GM18907 (cell line): ENCODE measurements at regions not wholly inside any gene's neighbourhood (a gene's known extent, or its start where the extent isn't known, plus 50 kb on each side); places are given as distances from the start of the nearest gene placed in this dataset.

ENCODE experiments used
- ATAC-seq: cut with Tn5 transposase; IDR thresholded peaks from one replicate; pipeline ENCODE4 v1.9.1; 2021; ENCODE audit warnings: mild to moderate bottlenecking, moderate library complexity; ENCODE audit not compliant: unreplicated experiment

DNA sequence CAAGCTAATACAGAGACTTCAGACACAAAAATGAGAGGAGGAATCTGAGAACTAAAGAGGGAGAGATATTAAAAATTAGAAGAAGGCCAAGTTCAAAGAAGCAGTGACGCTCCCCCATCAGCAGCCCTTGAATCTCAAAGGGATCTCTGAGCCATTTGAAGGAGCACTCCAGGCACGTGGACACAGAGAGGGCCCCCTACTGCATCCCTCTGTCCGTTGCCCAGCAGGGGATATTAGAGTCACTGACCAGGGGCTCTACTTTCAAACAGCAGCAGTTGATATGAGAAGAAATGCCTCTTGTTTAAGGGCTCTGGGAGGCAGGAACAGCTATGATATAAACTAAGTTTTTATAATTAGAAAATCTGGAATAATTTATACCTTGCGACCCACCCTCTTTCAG lies 479.0 kb upstream of the SALL1 start:
- ATAC-seq, result no peak

DNA sequence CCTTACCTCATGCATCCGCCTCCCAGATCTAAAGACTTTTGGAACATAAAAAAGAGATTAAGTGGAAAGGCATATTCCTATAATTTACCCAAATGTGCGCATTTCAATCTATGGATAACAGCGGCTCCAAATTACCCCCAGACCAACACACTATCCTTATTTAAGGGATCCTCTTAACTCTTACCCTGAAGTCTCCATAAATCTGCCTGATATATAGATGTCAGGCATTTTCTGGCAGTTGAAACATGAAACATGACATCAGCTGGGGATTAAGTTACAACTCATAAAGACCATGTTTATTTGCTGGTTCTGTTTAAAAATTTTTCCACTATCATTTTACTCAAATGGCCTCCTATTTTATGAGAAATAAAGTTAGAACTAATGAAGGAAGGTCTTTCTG lies 478.5 kb upstream of the SALL1 start:
- ATAC-seq, result no peak

DNA sequence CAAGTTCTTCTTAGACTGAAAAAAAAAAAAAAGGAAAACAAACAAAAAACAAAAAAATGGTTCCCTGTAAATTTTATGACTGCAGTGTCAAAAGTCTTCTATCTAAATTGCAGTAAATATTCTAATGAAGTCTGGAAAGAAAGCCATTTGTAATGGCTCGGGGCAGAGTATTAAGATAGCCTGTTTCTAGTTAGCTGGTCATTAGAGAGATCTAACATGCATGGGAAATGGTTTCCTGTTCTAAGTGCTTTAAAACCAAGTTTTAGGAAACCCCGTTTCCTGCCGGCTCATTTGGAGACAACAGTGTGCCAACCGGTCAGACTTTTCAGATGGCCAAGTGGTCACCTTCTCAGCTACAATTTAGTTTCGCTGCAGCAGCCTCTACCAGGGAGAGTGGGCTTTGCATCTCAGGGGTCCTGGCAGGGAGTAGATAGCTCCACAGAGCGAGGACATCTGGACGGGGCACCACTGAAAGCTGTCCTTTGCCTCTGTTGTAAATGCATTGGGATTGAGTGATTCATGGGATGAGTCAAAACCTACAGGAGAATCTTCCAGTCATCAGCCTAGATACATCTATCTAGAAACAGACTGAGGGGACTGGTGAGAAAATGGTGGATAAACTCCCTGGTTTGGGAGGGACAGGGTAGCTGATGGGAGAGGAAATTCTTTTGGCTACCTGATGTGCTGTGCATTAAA lies 473.2 kb upstream of the SALL1 start:
- ATAC-seq, result no peak

DNA sequence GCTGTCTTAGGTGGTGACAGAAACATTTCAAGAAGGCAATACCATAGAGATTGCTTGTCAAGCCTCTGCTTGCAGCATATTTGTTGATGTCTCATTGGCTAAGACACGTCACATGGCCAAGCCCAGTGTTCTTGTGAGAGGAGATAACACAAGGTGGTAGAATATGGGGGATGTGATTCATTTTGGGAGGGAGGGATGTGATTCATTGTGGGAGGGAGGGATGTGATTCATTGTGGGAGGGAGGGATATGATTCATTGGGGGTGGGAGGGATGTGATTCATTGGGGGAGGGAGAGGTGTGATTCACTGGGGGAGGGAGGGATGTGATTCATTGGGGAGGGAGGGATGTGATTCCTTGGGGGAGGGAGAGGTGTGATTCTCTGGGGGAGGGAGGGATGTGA lies 470.5 kb upstream of the SALL1 start:
- no peak for ATAC-seq

DNA sequence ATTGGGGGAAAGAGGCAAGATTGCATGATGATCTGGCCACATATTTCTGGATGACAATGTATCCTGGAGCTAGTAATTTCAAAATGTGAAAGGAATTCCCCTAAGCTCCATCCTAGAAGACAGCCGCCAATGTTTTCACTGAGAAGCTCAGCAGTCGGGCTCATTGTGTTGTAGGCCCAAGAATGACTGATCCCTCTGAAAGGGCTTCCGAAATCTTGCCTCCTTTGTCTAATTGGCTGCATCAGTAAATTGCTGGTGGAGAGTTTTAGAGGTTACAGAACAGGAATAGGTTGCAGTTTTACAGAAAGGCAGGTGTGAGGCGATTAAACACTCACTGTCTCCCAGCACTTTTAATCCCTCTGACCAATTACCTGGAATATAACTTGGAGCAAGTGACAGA lies 464.1 kb upstream of the SALL1 start:
- ATAC-seq, result no peak

DNA sequence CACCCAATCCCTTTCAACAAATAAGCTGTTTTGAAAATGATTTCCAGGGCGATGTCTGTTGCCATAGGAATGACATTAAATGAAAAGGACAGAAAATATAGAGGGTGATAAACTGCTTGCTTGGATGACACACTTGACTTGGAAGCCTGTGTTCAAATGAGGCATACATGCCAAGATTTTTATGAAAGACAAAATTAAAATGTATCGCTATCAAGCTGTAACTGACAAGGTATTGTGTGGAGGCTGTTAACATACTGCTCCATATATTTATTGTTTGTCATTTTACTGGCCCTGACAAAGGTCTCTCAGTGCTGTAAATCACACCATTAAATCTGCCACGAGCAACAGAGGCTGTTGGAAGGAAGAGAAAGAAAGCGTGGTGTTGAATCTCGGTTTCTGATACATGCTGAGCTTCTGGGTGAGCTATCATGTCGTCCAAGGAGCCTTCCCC lies 456.2 kb upstream of the SALL1 start:
- no peak for ATAC-seq

DNA sequence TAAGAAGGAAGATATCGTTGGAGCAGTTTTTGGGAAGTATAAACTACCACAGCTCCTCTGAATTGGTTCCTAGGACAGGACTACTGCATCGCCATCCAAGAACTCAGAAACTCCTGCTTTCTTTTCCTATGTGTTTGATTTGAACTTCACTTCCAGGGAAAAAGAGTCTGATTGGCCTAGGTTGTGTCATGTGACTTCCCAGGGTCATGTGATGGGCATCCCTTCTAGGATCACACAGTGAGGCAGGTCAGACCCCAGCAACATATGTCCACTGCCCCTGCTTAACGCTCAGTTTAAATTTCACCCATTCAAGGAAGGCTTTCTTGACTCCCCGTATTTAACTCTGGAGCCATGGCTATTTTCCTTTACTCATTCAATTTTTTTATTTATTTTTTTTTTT lies 445.2 kb upstream of the SALL1 start:
- ATAC-seq, result no peak

DNA sequence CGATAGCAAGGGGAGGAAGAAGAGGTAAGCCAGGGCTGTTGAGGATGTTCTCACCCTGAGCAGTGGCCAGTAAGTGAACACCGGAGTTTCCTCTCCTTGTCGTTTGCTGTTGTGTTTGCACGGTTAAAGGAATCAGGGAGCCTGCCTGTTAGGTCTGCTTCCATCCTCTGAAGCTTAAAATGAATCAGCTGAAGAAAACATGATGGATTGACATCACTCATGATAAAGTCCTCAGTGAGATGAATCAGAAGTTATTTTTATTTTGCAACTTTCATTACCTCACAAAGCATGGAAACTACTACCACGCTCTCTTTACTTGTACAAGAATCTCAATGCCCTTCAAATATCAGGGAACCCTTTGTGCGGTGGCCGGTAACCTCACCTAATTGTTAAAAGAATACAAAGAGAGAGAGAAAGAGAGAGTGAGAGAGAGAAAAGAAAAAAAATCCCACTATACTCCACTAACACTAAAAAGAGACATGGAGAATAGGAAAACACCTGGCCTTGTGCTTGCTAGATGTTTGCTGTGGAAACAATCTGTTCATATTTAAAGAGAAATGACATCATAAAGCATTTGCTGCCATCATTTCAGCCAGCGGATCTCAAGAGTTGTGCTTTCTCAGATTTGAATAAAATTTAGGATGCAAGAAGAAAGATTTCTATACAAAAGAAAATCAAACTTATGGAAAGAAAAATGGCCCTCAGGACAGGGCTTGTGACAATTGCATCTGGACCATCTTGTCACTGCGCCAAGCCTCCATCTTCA lies 441.6 kb upstream of the SALL1 start:
- ATAC-seq, result no peak

DNA sequence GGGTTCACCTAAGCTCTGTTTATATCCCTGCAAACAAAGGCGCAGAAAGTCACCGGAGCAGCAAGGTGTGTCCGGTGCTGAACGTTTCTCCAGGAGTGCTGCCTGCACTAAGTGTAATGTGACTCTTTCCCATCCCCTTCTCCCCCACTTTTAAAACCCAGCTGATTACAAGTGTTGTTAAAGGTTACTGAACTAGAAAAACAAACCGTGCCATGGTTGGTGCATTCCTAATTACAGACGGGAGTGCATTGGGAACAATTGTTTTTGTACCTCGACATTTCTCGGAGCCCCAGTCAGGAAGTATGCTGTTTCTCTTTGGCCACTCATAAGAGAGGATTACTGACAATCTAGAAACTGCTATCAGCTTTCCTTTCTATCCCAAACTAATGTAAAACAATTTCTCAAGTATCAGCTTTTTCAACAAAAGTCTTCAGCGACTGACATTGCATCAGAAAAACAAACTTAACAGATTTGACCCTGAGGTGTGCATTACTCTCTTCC lies 441.0 kb upstream of the SALL1 start:
- ATAC-seq, result no peak

DNA sequence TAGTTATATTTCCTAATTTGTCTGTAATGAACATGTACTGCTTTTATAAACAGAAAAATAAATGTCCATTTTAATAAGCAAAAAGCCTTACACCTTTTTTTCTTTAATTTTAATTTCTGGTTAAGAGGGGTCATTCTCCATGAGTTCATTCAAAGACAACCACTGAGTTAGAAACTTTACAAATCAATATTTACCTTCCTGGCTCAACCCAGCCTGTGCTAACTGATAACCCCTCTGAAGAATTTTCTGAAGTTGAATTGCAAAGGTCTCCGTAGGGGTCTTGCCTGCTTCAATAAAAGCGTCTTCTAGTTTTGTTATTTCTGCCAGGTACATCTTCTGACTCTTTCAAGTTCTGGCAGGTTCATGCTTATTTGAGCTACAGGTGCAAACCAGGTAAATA lies 440.4 kb upstream of the SALL1 start:
- no peak for ATAC-seq

DNA sequence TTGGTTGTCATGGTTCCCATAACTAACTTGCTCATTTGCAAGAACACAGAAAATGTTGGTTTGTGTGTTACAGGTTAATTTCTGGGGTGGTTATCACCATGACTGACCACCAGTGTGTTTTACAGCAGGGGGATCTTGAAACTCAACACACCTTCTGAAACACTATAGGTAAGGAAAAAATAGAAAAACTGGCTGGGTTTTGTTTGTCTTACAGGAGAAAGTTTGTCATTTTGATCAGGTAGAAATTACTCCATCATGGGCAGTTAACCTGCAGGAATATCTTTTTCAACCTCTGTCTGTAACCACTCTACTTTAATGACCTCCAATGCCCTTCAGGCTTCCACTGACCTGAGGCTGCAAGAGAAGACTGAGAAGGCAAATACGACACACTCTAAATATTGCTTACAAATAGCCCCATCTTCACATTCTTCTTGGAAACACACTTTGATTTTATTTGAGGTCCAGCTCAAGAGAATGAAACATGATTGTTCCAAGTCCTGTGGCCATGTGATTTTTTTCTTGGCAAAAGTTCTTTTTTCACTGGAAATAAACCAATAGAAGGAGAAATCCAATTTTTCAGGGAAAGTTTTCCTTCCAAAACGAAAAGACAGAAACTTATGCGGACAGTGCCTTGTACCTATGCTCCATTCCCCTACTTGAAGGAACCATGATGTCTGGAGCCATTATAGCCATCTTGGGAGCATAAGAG lies 428.7 kb upstream of the SALL1 start:
- ATAC-seq, result no peak

DNA sequence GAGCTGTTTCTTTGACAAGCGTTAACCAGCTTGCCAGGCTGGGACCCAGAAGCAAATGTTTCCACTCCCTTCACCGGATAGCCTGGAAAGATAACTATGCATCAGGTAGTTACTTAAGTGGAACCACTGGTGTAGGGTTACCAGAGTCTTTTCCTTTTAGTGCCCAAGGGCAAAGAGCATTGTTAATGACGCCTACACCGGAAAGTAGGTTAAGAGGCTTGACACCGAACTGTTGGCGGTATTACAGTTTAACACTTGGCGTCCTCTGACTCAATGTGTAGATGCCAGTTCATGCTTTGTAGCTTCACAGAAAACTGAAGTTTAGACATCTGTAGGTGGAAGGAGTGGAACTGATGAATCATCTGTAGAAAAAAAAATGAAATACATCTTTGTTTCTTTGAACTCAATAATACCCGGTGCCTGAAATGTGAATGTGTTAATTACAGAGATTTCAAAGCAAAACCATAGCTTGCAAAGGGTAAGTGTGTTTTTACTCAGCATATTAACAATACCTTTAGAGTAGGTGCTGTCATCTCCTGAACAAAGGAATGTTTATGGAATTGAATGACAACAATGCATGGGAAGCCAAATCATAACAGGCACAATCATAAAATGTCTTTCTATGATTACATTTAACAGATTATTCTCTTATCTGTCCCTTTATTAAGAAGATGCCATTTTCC lies 426.7 kb upstream of the SALL1 start:
- no peak for ATAC-seq

DNA sequence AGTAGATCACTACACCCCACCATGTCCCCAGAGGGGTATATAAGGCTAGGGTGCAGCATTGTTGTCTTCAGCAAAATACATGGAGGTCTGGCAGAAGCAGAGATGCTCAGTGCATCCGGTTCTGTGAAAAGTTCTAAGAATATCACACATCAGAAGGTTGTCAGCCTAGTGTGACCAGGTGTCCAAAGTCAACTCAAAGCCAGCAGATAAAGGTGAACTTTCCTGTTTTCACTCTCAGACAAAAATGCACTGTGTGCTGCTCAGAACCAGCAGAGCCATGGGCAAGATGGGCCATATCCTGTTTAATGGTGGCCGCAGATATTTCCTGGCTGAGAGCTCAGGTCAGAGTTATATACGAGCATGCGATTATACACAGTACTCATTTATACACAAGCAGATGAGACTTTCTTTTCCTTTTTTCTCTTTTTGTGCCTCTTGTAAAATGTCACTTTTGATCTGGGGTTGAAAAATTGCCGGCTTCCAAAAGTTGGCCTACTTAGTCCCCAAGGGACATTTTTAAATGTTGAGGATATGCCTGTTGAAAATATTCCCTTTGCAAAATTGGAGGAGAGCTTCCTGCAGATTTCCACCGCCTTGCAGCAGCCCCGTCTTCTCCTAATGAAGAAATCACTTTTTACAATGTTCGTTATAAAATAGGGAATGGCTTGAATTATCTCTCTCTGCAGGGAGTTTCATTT lies 425.6 kb upstream of the SALL1 start:
- ATAC-seq, result no peak

DNA sequence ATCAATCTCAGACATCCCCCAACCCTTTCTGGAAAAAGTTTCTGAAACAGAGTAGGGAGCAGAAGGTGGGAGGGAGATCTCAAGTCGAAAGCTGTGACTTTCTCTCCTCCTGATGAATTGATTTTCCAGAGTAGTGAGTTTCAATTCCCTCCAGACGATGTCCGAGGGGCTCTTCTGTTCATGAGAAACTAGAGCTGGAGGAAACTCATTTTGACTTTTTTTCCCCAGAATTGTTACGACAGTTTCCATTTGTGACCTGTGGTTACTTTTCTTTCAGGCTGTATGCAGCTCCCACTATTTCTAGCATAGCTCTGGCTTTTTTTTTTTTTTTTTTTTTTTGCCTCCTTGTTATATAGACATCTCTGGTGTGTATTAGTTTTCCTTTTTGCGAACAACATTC lies 422.1 kb upstream of the SALL1 start:
- ATAC-seq, result no peak

DNA sequence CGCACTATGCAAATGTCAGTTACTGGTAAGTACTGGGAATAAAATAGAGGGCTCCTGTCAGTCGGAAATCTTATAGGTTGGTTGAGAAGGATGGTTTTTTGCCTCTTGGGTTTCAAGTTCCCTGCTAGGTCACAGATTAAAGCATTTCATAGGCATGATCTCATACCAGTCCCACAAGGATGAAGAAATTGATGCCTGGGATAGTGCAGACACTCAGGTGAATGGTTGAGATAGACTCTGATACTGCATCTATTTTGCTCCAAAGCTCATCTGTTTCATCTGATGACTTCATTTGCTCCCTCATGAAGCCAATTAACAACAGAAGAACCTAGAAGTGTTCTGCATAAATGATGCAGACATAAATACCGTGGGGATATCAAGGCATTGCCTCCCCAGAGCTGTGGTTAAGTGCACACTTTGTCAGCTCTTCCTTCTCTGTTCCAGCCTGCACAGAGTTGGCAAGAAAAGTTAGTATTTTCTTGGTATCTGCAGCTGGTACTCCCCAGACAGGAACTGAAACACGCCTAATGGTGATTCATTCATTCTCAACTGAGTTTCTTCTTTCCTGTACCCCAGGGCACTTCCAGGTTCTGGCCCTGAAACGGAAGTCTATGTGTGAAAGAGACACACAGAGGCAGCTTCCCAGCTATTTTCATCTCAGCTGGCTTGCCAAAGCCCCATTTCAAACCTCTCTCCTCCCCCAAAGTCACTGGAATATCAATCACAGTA lies 418.3 kb upstream of the SALL1 start:
- peak; percentile 87 for ATAC-seq

DNA sequence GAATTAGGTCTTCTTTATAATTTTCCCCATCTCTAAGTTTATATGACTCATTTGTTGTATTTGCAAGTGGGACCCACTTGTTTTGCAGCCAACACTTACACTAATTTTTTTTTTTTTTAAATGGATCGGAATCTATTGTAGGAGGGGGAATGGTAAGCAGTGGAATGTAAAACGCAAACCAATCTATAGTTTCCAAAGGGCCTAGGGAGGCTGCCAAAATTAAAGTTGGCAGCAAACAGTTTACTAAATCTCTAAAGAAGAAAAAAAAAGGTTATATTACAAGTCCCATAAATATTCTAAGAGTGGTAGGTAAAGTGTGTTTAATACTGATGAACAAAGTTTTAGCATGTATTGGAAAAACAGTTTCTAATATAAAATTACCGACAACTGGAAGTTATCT lies 416.8 kb upstream of the SALL1 start:
- ATAC-seq, result no peak

DNA sequence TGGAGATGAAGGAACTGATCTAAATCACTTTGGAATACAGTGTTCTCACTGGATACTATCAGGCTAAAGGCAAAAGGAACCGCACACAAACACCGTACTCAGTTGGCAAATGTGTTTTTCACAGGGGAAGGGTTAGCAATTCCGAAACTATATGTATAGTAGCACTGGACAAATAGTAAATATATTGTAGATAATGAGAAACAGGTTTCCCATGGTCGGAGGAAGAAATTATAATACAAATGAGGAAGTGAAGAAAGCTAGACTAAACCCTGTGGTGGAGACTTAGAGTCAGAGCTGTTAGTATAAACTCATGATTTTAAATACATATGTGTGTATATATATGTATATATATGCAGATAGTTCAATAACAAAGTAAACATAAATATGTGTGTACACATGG lies 414.1 kb upstream of the SALL1 start:
- ATAC-seq, result peak; percentile 80

DNA sequence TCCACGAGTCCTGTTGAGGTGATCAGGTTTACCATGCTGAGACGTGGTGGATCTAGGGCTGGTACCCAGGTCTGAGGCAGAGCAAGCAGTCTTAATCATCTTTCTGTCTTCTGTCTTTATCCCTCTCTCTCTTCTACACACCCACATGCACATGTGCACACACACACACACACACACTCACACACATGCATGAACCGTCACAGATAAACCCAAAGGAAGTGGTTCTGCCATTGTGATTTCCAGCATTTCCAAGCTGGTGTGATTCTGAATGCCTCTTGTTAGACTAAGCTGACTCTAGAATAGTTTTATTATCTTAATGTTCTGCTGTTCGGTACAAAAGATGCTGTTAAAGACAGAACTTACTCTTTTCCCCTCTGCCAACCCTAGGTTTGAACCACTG lies 411.8 kb upstream of the SALL1 start:
- ATAC-seq, result no peak

DNA sequence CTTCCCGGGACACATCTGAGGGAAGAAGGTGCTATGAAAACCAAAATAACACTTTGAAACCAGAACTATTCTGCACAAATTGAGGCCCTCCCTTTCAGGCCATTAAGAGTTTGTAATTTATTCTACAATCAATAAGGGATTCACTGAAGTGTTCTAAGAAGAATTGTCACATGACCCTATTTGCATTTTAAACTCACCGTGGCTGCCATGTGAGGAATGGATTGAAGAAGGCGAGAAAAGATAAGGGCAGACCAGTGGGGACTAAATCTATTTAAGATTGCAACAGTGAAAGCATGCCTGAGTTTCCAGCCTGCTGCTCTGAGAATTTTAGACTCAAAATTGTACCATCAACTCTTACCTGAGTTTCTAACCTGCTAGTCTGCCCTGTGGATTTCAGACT lies 408.8 kb upstream of the SALL1 start:
- no peak for ATAC-seq

DNA sequence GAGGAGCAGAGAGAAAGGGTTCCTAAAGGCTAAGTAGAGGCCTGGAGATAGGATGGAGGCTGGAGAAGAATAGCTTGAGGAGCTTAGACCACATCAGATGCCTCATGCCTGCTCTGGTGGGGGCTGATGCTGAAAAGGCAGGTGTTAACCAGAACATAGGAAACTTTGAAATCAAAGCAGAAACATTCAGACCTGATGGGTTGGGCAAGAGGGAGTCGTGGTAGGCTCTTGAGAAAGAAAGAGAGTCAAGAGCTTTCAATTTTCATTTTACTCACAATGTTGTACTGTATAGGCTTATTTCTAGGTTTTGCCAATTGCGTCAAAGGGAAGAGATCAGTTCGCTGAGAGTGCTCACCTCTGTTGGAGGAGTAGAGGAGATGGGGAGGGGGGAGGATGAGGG lies 406.6 kb upstream of the SALL1 start:
- no peak for ATAC-seq
